ENCODE measurements at regions not wholly inside any gene's neighbourhood (a gene's known extent, or its start where the extent isn't known, plus 50 kb on each side); places are given as distances from the start of the nearest gene placed in this dataset.

GRCh38 chr11:100536979-100537378 lies 150.1 kb upstream of the ARHGAP42 start:
- TF ChIP-seq, protein P1, sequence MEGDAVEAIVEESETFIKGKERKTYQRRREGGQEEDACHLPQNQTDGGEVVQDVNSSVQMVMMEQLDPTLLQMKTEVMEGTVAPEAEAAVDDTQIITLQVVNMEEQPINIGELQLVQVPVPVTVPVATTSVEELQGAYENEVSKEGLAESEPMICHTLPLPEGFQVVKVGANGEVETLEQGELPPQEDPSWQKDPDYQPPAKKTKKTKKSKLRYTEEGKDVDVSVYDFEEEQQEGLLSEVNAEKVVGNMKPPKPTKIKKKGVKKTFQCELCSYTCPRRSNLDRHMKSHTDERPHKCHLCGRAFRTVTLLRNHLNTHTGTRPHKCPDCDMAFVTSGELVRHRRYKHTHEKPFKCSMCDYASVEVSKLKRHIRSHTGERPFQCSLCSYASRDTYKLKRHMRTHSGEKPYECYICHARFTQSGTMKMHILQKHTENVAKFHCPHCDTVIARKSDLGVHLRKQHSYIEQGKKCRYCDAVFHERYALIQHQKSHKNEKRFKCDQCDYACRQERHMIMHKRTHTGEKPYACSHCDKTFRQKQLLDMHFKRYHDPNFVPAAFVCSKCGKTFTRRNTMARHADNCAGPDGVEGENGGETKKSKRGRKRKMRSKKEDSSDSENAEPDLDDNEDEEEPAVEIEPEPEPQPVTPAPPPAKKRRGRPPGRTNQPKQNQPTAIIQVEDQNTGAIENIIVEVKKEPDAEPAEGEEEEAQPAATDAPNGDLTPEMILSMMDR (IDR thresholded peaks at IDR 0.05; ENCODE audit: control insufficient read depth, extremely low read depth, insufficient read depth), result no peak
- DNase-seq (ENCODE audit: low read depth), result no peak
- H3K4me3 ChIP-seq (ENCODE audit: low read depth, low read length), result no peak overlapping the region

GRCh38 chr11:100543386-100543785 lies 143.7 kb upstream of the ARHGAP42 start:
- no peak for DNase-seq (ENCODE audit: low read depth)
- H3K4me3 ChIP-seq (ENCODE audit: low read depth, low read length), result no peak overlapping the region
- TF ChIP-seq, protein P1 (IDR thresholded peaks at IDR 0.05; ENCODE audit: control insufficient read depth, extremely low read depth, insufficient read depth), result no peak

GRCh38 chr11:100545556-100545955 lies 141.5 kb upstream of the ARHGAP42 start:
- no peak for DNase-seq (ENCODE audit: low read depth)
- no peak overlapping the region for H3K4me3 ChIP-seq (ENCODE audit: low read depth, low read length)
- TF ChIP-seq, protein P1 (IDR thresholded peaks at IDR 0.05; ENCODE audit: control insufficient read depth, extremely low read depth, insufficient read depth), result no peak

DNA sequence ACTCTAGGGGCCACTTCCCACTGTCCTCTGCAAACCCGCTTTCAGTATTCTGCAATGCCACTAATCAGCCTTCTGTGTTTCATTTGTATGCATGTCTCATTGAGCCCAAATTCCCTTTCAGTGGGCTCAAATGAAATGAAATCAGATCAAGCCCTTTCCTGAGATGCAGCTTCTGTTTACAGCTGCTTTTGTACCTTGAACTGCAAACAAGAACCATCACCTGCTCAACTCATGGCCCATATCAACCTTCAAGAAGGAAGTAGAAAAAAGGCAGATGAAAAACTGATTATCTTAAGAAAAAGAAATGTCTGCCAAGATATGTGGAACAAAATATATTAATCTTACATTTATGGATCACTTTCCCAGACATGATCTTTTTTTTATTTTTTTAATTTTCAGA lies 141.1 kb upstream of the ARHGAP42 start:
- no peak for DNase-seq (ENCODE audit: low read depth)
- TF ChIP-seq, protein P1 (IDR thresholded peaks at IDR 0.05; ENCODE audit: control insufficient read depth, extremely low read depth, insufficient read depth), result no peak

DNA sequence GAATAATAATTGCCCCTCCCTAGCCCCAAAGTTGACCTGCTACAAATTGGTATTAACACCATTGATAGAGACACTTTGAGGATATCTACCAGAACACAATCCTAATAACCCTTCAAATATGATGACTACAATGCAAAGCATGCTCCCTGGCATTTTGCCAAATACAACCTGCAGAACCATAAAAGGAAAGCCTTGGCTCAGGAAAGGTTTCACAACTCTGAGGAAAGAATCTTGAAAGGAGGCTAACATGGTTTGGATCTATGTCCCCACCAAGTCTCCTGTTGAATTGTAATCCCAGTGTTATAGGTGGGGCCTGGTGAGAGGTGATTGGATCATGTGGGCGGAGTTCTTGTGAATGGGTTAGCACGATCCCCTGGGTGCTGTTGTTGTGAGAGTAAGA lies 140.4 kb upstream of the ARHGAP42 start:
- TF ChIP-seq, protein P1 (IDR thresholded peaks at IDR 0.05; ENCODE audit: control insufficient read depth, extremely low read depth, insufficient read depth), result no peak
- DNase-seq (ENCODE audit: low read depth), result peak; percentile 21
- no peak overlapping the region for H3K4me3 ChIP-seq (ENCODE audit: low read depth, low read length)

More for the DNA sequence above, 141.1 kb upstream of the ARHGAP42 start:
- H3K4me3 ChIP-seq (ENCODE audit: low read depth, low read length), result no peak overlapping the region

DNA sequence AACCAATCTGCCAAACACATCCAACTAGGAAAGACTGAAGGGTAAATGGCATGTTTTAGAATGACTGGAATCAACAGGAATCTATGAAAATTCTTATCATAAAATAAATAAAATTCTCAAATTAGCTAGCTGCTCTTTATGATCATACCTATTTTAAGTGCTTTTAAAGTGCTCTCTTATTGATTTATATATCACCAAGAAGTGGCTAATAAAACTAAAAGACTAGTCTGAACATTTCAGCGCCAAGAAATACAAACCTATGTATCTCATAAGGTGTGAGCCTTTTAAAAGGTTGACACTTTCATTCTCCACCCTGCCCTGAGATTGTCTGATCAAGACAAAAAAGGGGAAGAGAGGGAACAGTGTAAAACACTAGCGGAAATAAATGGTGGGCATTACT lies 136.8 kb upstream of the ARHGAP42 start:
- no peak overlapping the region for H3K4me3 ChIP-seq (ENCODE audit: low read depth, low read length)
- DNase-seq (ENCODE audit: low read depth), result no peak
- TF ChIP-seq, protein P1 (IDR thresholded peaks at IDR 0.05; ENCODE audit: control insufficient read depth, extremely low read depth, insufficient read depth), result no peak

DNA sequence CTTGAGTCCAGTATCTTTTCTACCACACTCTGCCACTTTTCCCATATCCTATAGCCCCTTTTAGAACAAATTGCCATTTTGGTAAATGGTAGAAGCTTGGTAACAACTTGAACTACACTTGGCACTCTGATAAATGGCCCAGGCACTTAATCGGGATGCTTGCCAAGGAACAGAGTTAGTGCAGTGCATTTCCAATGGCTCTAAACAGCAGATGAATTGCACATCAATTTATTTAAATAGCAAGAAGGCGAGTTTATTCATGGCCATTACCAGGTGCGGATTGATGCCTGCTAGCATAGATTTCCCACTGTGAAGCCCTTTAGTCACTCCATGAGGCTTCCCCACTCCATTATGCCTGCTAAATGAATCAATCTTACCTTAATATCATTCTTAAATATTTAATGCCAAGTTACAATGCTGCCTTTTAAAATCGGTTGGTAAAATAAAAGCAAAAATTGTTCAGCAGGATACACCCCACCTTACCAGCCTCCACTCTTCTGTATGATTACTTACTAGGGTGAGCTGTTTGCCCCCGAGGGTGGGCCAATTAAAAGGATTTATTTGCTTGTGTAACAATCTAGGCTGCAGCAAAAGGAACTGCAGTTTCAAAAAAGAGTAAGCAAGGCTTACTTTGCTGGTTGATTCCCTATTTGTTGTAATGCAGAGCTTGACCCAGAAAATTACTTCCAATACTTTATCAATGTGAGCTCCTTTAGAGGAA lies 136.0 kb upstream of the ARHGAP42 start:
- TF ChIP-seq, protein P1 (IDR thresholded peaks at IDR 0.05; ENCODE audit: control insufficient read depth, extremely low read depth, insufficient read depth), result no peak
- DNase-seq (ENCODE audit: low read depth), result no peak
- no peak overlapping the region for H3K4me3 ChIP-seq (ENCODE audit: low read depth, low read length)

All from LNCaP clone FGC (cell line).